GM19452 (cell line): ENCODE measurements at regions not wholly inside any gene's neighbourhood (a gene's known extent, or its start where the extent isn't known, plus 50 kb on each side); places are given as distances from the start of the nearest gene placed in this dataset.

ENCODE experiments used
- ATAC-seq: cut with Tn5 transposase; IDR thresholded peaks from one replicate; pipeline ENCODE4 v1.9.1; 2021; ENCODE audit not compliant: unreplicated experiment

DNA sequence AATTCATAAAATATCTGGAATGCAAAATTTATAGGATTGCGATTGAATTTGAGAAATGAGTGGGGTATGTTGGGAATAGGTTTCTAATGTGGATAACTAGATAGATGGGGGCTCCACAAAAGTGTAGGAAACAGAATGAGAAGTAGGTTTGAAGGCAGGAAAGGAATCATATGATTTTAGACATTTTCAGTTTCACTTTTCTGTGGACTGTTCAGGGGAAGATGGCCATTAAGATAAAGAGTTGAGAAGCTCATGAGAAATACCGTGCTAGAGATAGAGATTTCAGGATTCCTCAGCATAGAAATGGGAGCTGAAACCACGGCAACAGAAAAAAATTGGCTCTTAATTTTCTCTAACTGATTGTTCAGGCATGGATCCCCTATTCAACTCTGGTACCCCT lies 163.4 kb upstream of the CD180 start:
- ATAC-seq: no peak

- ATAC-seq: no peak
Measured at GRCh38 chr5:67358186-67358585, 161.6 kb upstream of the CD180 start.

DNA sequence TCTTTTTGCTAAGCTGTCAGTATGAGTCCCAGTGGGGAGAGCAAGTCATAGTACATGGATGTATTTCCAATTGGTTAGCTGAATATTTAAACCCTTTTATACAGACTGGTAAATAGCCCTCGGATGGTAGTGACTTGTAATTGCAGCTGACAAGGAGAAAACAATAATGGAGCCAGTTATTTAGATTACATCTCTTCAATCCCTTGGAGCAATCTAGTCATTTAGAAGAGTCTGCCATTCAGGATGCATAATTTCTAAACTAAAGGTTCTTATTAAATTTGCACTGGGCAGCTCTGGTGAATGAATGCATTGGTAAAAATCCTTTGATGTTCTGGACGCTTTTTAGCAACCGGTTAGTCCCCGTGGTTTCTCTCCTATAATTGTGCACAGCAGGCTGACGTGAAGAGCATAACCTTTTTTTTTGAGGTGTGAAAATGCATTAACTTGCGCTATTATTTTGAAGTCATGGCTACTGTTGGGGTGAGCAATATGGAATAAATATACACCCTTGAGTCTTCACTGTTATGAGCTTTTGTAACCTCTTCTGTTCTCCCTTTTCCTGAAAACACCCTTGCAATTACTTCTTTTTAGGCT lies 158.6 kb upstream of the CD180 start:
- no peak for ATAC-seq

- no peak for ATAC-seq
Measured at GRCh38 chr5:67353500-67354450, 157.2 kb upstream of the CD180 start.

DNA sequence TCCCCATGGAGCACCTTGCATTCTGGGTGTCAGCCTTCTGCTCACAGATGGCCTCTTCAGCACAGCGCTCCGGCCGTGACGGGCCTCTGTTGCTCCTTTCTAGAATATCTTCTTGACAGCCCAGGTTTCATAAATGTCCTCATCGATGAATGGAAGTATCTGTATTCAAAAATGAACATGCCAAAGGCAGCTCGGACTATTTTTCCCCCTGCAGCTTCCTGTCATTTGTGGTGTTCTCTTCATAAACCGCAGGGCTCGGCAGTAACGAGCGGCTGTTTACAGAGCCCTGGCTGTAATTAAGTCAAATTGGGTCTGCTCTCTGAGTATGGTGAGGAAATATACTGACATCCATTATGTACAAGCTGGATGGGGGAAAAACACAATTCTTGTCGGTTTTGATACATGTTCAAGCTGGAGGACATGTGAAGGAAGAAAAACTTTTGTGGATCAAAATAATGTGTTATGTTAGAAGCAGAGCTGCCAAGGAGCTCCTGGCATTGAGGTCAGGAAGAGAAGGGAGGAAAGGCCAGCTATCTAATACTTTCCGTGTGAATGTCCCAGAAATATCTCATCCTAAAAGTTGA lies 154.1 kb upstream of the CD180 start:
- ATAC-seq: no peak

- ATAC-seq: no peak
Measured at GRCh38 chr5:67350185-67350584, 153.6 kb upstream of the CD180 start.

GRCh38 chr5:67347821-67348220 lies 151.2 kb upstream of the CD180 start:
- no peak for ATAC-seq

GRCh38 chr5:67346611-67347010 lies 150.0 kb upstream of the CD180 start:
- ATAC-seq: no peak

- ATAC-seq: no peak
Measured at GRCh38 chr5:67344870-67345269, 148.3 kb upstream of the CD180 start.

DNA sequence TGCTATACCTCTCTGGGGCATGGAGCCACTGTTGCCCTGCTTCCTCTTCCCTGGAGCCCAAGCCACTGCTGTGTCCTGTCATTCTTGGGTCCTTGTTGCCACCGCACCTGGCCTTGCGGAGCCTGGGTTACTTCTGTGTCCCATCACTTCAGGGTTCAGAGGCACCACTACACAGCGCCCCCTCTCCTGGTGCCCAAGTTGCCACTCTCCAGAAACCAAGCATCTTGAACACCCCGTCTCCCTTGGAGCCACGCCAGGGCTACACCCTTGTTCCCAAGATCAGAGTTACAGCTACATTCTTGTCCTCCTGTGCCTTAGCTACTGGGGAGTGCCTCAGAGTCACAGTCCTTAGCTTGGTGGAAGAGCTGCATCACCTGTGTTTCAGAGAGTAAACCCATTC lies 147.2 kb upstream of the CD180 start:
- ATAC-seq: no peak

- ATAC-seq: no peak
Measured at GRCh38 chr5:67341478-67341877, 144.9 kb upstream of the CD180 start.

DNA sequence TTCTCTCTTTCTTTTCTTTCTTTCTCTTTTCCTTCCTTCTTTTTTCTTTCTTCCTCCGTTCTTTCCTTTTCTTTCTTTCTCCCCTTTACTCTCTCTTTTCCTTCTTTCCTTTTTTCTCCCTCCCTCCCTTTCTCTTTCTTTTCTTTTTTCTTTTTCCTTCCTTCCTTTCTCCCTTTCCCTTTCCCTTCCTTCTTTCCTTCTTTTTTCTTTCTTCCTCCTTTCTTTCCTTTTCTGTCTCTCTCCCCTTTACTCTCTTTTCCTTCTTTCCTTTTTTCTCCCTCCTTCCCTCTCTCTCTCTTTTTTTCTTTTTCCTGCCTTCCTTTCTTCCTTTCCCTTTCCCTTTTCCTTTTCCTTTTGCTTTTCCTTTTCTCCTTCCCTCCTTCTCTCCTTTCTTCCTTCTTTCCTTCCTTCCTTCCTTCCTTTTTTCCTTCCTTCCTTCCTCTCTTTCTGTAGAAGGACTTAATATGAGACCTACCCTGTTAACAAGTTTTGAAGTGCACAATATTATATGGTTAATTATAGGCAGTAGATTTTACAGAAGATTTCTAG lies 142.7 kb upstream of the CD180 start:
- ATAC-seq: no peak

DNA sequence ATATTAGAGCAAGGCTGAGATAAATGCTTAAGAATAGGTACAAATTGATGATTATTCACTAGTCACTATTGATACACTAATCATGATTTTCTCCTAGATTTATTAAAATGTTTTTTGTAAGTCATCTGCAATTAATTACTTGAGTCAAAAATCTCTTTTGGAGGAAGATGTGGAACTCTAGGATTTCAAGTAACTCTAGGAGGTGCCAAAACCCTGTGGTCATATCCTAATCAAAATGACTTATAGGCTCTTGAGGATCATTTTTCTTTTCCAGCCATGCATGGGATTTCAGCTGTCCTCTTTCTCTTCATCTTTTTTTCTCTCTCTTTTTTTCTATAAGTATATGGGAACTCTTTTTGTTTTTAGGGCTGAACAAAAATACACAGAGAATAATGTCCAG lies 141.8 kb upstream of the CD180 start:
- ATAC-seq: no peak

- ATAC-seq: no peak
Measured at GRCh38 chr5:67337751-67338150, 141.2 kb upstream of the CD180 start.

DNA sequence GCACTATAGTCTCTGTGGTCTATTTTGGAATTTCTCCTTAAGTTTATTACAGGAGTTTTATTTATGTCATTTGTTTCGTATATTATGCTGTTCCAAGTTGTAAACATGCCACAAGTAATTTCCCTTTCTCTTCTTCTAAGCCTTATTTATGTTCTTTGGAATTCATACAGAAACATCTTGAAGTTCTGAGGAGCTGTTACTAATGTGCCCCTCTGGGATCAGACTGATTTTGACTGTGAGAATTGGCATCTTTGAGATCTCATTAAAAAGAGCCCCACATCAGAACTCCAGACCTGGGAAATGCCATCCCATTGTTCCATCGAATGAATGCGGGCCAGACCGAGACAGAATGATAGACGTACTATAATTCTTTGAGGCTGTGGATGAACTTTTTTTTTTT lies 138.8 kb upstream of the CD180 start:
- no peak for ATAC-seq

- ATAC-seq: no peak
Measured at GRCh38 chr5:67334373-67334772, 137.8 kb upstream of the CD180 start.

- no peak for ATAC-seq
Measured at GRCh38 chr5:67333171-67333570, 136.6 kb upstream of the CD180 start.

DNA sequence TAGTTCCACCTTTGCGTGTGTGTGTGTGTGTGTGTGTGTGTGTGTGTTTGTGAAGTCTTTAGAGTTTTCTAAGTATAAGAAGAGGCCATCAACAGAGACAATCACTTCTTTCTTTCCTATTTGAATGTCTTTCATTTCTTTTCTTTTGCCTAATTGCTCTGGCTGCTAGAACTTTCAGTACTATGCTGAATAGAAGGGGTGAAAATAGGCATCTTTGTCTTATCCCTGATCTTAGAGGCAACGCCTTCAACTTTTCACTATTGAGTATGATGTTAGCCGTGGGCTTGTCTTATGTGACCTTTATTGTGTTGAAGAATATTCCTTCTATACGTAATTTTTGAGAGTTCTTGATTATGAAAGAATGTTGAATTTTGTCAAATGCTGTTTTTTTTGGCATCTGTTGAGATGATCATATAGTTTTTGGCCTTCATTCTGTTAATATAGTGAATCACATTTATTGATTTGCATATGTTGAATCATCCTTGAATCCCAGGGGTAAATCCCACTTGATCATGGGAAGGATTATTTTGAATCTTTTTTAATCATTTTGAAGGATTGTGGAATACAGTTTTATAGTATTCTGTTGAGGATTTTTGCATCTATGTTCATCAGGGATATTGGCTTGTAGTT lies 134.8 kb upstream of the CD180 start:
- ATAC-seq: no peak

- no peak for ATAC-seq
Measured at GRCh38 chr5:67319935-67320725, 123.5 kb upstream of the CD180 start.

DNA sequence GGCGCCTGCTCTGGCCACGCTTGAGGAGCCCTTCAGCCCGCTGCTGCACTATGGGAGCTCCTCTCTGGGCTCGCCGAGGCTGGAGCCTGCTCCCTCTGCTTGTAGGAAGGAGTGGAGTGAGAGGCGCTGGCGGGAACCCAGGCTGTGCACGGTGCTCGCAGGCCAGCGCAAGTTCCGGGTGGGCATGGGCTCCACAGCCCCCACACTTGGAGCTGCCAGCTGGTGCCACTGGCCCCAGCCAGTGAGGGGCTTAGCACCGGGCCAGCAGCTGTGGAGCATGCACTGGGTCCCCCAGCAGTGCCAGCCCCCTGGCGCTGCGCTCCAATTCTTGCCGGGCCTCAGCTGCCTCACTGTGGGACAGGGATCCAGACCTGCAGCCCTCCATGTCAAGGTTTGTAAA lies 122.1 kb upstream of the CD180 start:
- ATAC-seq: no peak

GRCh38 chr5:67317603-67318002 lies 121.0 kb upstream of the CD180 start:
- no peak for ATAC-seq
